ENCODE measurements at regions not wholly inside any gene's neighbourhood (a gene's known extent, or its start where the extent isn't known, plus 50 kb on each side); places are given as distances from the start of the nearest gene placed in this dataset.

DNA sequence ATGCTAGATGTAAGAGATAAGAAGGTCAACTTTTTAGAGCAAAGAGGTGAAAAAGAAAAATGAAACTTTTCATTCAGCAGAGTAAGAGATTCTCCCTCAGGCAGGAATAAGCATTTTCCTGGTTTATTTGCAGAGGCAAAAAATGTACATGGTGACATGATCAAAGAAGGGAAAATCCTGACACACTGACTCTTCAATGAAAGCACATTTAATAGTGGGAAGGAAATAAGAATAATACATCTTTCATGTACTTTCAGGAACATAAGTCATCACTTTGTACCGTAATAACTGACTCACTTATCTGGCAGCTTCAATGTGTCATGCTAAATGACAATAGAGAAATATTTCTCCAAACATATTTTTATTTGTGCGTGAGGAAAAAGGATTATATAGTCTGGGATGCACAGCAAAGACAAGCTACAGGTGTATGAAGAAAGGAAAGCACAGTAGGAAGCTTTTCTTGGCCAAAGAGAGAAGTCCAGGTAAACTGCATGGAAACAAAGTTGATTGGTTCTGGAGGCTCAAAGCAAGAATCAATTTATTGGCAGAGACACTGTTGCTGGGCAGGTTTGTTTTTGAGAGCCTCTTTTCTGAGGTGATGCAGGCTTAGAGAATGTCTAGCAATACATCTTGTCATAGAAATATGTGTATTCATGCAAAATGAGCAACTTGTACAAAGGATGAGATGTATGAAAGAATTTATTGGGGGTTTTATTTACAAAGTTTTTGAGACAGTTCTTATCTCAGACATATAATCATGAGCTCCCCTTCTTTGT lies 1409.0 kb downstream of the PLA2G4A start:
- DNase-seq = no peak

DNA sequence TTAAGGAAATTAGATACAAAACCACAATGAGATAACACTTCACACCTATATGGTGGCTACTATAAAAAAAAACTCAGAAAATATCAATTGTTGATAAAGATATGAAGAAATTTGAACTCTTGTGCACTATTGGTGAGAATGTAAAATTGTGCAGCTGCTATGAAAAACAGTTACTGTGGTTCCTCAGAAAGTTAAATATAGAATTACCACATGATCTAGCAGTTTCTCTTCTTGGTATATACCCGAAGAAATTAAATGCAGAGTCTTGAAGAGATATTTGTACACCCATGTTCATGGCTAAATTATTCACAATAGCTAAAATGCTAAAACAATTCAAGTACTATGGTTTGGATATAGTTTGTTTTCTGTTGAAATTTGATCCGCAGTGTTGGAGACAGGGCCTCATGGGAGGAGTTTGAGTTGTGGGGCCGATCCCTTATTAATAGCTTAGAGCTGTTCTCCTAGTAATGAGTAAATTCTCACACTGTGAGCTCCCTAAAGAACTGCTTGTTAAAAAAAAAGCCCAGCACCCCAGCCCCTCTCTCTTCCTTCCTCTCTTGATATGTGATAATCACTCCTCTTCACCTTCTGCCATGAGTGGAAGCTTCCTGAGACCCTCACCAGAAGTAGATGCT lies 1412.1 kb downstream of the PLA2G4A start:
- DNase-seq = no peak

DNA sequence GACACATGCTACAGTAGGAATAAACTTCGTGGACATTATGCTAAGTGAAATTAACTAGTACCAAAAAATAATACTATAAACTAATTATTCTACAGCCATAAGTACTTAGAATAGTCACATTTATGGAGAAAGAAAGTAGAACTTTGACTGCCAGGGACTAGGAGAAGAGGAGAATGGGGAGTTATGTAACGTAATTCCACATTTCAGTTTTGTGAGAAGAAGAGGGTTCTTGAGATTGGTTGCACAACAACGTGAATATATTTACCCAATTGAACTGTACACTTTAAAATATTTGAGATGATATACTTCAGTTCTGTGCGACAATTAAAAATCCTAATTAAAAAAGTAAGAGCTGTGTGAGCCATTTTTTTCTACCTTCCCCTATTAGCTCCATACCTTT lies 1412.9 kb downstream of the PLA2G4A start:
- DNase-seq = no peak

DNA sequence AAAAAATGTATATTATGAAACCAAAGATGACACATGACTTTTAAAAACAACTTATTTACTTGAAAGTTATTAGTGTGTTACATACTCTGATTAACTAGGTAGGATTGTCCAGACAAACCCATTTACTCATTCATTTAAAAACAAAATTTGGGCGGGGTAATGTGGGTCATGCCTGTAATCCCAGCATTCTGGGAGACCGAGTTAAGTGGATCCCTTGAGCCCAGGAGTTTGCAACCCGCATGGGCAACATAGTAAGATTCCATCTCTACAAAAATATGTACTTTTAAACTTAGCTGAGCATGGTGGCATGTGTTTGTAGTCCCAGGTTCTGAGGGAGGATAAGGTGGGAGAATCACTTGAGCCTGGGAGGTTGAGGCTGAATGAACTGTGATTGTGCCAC lies 1414.7 kb downstream of the PLA2G4A start:
- DNase-seq = no peak

DNA sequence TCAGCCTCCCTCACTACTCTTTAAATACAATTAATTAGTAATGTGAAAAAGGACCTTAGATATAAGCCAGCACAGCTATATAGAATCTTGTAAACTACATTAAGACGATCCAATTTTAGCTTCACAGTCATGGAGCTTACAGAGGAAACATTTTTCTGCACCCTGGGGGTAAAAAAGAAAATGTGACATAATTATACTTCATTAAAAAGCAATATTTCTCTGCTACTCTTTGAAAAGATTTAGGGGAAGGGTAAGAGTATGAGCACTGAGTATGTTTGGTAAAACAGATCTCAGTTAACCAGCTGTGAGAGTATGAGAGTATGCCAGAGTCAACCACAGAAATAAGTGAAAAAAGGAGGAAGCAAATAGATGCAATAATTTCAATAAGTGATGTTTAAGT lies 1415.9 kb downstream of the PLA2G4A start:
- no peak for DNase-seq

DNA sequence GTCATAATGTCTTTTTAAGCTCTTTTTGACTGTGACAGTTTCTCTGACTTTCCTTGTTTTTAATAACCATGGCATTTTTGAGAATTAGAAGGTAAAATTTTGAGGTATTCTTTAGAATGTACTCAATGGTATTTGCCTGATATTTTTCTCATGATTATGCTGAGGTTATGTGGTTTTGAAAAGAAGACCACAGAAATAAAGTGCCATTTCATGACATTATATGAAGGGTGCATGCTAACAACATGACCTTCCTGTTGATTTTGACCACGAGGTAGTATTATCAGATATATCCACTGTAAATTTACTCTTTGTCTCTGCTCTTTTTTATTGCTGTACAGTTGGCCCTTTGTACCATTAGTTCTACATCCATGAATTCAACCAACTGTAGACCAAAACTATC lies 1418.5 kb downstream of the PLA2G4A start:
- no peak for DNase-seq

DNA sequence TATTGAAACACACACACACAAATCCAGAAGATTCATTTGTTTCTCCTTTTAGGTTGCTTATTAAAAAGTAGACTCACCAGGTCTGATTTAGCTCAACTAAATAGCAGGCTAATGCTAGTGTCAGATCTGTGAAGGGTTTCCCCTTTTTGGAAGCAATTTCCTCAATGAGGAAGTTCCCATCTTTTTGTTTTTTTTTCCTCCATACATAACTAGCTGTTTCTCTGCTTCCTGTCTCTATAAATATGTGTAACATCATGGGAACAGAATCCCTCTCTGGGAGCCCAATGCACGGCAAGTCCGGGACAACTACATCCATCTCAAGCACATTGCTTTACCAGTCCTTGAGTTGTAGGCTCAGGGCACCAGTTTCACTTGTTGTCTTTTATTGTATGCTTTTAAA lies 1421.1 kb downstream of the PLA2G4A start:
- DNase-seq = no peak

DNA sequence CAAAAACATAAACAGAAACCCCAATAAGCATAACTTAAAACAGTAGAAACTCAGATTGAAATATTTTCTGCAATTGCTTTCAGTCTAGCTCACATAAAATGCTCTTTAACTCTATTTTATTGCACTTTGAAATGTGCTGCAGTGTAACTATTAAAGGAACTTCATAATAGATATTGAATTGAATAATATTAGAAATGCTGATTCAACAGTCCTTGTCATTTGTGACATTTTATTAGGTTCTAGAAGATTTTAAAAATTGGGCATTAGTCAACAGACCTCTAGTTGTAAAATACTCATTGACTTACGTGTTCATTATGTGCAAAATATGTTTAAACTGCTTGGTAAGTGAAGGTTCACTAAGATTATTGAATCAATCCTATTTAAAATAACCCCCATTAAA lies 1422.3 kb downstream of the PLA2G4A start:
- no peak for DNase-seq

DNA sequence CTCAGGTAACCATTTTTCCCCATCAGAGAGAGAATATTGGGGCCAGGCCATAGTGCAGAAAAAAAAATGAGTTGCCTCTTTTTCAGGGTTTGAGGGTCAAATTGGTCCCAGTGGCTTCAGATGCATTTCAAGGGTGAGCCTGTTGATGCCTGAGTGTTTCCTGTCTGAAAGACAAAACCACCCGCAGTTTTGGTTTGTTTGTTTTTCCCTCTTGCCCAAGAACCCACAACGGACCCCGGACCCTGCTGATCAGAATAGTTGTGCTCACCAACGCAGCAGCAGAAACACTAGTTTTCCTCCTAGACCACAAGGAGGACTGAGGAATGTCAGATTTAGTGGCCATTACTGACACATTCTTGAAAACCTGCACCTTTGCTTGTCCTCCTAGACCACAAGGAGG lies 1433.1 kb downstream of the PLA2G4A start:
- DNase-seq = no peak

DNA sequence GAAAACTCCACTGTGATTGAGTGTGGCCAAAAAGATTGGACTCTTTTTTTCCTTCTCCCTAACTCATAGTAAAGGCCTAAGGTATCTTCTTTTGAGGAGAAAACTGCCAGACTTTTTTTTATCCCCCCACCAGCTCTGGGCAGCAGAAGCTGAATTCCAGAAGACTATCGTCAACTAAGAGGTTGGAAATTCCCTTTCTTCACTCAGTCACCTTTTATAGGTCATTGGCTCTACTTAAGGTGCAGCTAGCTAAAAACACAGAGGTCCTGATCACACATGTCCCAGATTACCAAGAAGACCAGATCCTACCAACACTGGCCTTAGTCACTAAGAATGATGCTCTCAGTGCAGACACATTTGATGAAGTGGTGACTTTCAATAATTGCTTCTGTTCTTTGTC lies 1441.2 kb downstream of the PLA2G4A start:
- DNase-seq = no peak

DNA sequence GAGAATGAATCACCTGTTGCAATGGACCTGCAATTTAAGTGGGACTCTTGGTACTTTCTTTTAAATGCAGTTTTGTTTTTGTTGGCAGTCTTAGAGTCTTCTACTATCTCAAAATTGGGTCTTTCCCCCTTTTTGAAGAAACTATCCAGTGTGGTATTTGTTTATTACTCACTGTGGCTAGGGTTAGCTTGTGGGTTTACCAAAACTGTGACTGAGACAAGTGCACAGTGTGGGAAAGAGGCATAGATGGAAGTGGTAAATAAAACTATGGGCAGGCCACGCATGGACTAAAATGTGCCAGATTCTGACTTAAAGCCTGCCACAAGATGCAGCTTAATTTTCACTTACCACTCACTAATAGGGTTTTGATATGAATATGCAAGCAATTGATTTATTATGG lies 1441.7 kb downstream of the PLA2G4A start:
- no peak for DNase-seq

DNA sequence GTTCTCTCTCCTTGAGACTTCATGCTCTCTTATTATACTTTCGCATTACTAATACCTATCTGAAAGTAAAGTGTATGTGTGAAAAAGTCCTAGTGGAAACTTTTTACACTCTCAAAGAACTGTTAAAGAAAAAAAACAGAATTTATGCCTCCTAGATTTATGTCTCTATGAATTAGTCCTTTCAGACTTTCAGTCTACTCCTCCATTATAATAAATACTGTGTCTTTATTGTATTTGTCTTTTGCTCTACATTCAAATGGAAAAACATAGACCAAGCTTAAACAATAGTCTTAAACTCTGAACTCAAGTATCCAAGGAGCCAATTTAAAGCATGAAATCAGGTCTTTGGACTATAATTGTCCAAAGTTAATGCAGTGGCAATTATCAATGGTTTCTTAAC lies 1449.0 kb downstream of the PLA2G4A start:
- DNase-seq = no peak

DNA sequence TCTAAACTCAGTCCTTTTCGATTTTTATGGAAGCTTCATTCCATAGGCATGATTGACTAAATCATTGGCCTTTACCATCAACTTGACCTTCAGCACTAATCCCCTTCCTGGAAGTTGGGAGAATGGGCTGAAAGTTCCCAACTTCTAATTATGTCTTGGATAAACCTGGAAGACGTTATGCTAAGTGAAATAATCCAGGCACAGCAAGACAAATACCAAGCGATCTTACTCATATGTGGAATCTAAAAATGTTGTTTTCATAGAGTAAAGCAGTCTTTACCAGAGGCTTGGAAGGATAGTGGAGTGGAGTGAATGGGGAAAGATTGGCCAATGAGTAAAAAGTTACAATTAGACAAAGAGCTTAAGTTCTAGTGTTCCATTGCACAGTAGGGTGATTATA lies 1453.2 kb downstream of the PLA2G4A start:
- DNase-seq = no peak

DNA sequence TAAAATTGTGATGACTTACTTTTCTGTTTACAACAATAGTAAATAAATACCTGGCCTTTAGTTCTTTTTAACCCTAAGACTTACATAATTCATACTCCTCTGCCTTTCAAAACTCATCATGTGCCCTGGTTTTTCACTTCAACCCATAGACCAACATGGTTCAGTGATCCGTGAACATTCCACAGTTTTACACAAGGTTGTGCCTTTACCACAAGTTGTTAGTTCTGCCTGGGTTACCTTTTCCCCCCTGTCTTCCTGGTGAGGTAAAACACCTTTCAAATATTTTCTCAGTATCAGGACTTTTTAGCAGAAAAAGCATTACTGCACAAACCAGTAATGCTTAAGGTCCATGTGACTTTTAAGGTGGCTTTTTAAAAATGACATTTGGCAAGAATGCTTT lies 1466.4 kb downstream of the PLA2G4A start:
- DNase-seq = no peak

DNA sequence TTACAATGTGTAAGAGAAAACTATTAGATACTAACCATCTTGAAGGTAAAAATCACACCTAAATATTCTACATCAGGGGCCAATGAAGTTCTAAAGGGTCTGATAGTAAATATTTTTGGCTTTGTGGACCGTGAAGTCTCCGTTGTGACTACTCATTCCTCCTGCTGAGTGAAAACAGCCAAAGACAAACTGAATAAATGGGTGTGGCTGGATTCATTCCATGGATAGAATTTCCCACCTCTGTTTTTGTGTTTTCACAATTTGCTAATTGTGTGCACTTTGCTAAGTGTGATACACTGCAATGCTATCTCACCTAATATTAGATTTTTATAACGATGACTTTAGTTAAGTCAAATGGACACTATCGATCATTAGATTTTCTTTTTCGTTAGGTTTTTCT lies 1474.0 kb downstream of the PLA2G4A start:
- DNase-seq = no peak

DNA sequence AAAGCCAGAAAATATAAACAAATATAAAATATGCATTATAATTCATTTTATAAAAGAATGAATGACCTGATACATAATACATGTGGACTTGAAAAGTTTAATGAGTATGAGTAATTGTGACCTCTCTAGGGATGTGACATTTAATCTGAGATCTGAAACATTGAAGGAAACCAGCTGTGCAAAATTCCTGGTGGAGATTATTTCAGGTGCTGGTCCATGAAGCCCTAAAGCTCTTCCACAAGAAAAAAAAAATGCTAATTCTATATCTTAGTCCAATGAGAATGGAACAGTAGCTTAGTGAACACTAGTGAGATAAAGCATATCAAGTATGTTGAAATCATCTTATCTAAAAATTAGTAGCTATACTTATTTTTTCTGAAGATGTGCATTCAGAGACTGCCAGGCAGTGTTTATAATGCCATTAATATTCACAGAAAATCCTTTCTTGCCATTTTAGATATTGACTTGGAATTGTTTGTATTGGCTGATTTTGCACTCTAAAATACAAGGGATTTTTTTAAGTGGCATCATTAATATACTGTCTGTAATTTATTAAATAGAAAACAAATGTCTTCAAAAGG lies 1485.9 kb downstream of the PLA2G4A start:
- DNase-seq = no peak

DNA sequence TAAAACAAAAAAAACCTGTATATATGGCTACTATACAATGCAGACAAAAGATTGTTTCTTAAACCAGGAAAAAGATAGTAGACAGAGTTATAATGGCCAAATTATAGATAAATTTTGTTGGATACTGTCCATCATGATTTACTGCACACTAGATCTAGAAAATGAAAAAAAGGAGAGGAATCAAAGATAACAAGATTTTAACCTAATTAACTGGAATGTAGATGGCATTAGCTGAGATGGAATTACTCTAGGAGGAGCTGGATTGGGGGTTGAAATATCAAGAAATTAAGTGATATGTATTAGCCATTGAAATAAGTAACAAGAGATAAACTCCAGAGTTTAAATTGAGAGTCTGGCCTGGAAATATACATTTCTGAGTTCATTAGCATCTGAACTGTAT lies 1489.1 kb downstream of the PLA2G4A start:
- DNase-seq = no peak

DNA sequence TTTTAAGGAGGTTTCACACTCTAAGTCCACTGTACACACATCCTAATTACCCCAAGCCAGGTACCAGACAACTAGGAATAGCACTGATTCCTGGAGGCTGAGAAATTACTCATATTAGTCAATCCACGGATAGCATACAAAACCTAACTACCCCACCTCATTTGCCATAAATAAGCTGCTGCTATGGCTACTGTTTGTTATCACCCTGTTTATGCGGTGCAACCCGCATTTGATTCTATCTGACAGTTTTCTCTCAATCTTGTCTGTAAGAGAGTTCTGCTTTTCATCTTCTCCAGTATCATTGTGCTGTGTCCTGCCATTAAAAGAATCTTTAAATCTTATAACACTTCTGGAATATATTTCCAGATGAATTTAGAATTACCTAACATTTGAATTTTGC lies 1496.5 kb downstream of the PLA2G4A start:
- no peak for DNase-seq

DNA sequence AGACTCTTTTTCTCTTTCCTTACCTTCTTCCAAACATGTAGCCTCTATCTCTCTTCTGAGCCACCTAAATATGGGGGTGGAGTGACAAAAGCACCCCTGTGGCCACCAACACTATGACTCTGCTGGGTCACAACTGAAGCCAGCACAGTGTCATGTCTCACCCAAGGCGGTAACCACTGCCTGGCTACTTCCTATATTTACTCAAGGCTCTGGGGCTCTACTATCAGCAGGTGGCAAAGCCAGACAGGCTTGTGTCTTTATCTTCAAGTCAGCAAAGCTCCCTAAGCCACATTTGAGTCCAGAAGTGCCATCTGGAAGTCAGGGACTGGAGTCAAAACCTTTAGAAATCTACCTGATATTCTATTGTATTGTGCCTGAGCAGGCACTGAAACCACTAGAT lies 1515.2 kb downstream of the PLA2G4A start:
- DNase-seq = no peak

DNA sequence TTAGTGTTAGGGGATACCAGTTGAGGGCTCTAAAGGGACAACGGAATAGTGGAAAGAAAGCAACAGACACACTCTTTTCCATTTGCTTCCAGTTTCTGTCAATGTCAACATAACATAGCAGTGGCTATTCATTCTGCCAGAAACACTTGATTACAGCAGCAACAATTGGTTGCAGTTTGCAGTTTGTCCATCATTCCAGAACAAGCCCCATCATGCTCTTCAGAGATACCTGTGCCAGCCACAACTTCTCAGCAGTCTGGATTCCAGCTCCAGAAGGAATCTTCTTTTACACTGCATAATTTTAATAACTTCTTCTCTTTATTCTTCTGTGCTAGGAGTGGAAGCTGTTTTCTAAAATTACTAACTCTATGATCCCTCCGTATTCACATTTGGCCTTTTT lies 1521.4 kb downstream of the PLA2G4A start:
- DNase-seq = no peak

DNA sequence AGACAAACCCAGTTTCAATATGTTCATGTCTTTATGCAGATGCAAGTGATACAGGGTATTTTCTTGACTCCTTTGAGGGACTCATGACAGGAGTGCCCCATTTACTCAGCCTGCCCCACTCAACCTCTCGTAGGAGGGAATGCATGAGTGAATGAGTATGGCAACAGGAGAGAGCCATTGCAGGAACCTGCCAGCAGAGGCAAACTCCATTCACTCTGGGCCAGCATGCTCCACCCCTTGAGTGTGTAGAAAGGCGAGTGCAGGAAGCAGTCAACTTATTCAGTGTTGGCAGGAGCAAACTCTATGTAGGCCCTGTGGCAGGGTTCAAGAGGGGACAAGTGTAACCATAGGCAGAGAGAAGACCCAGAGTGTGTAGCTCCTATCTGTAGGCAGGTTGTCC lies 1526.3 kb downstream of the PLA2G4A start:
- no peak for DNase-seq

DNA sequence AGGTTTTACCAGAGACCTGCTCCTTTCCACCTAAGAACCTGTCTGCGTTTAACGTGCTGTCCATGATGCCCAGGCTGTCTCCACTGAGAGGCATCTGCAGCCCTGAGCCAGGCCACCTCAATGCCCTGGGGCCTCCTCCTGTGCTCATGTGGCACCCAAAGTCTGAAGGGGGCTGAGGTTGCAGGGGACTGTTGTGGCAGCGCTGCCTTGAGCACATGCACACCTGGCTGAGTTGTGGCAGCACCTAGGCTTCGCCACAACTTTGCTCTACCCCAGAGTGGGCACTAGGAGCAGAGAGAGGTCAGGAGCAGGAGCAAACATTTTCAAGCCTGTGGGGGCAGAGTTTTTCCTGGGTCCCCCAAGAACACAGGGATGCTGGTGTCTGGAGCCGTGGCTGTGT lies 1527.1 kb downstream of the PLA2G4A start:
- no peak for DNase-seq

DNA sequence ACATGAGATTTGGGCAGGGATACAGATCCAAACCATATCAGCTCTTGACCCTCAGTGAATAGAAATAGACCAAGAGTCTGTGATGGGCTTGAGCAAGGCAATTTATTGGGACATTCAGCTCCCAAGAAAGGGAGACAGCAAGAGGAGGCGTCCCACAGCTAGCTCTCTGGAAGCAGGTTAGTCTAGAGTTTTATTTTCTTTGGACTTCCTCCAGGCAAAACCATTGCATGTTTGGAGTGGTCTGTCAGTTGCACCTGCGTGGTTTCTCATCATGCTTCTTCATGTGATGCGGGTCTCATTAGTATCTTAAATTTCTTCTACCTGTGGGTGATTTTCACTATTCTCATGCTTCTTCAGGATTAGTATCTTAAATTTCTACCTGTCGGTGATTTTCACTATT lies 1530.6 kb downstream of the PLA2G4A start:
- no peak for DNase-seq

DNA sequence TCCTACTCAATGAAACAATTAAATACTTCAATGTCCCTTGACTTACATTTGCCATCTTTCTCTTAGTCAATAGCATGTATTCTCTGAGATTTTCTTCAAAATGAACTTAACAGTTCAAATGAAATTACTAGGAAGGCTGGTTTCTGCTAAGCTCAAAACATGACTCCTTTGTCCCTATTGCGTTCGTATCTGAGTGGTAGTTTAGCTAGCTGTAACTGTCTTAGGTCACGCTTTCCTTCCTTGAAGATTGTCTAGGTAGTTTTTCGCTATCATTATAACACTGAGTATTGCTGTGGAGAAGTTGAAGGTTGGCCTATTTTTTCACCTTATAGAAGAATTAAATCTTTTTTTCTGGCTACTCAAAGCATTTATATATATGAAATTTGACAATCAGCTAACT lies 1535.2 kb downstream of the PLA2G4A start:
- DNase-seq = no peak

Data from DMS79 treated with DMSO at 0.1 percent for 48 hours (cell line).